Coronary artery (tissue), 2 donors: ENCODE measurements at regions not wholly inside any gene's neighbourhood (a gene's known extent, or its start where the extent isn't known, plus 50 kb on each side); places are given as distances from the start of the nearest gene placed in this dataset.
"Not testable (repeated sequence)": the region's sequence is repeated elsewhere in the genome, so short reads cannot be mapped to it uniquely, and the experiment has no call there.

Source experiments
- DNase-seq: peaks from one replicate; pipeline ENCODE4 v3.0.0-alpha.2; 2017; ENCODE audit warnings: low spot score
- H3K27ac ChIP-seq, 2 donors: fragments of 200-600 bp; sonication (generic); one replicate each; pipeline ENCODE4 v1.5.1; 2016 to 2019
- H3K4me3 ChIP-seq: fragments of 200-600 bp; sonication (generic); 2 replicates; pipeline ENCODE4 v1.5.1; 2016; ENCODE audit warnings: mild to moderate bottlenecking, moderate library complexity
- CTCF ChIP-seq: fragments of 200-600 bp; sonication (generic); IDR thresholded peaks from one replicate; pipeline ENCODE4 v1.5.1; 2019; ENCODE audit warnings: antibody characterized with exemption

- TF ChIP-seq CTCF = no peak
- H3K27ac ChIP-seq = no peak overlapping the region
- H3K4me3 ChIP-seq = no peak overlapping the region
- no peak for DNase-seq
Observed at GRCh38 chr6:40152196-40152595, 217.9 kb upstream of the MOCS1 start.

- no peak for DNase-seq
- no peak for TF ChIP-seq CTCF
- Histone ChIP-seq H3K27ac (no peak overlapping the region), H3K4me3 (no peak overlapping the region)
Observed at GRCh38 chr6:40148882-40149573, 214.8 kb upstream of the MOCS1 start.

- DNase-seq = no peak
- TF ChIP-seq CTCF = no peak
- Histone ChIP-seq H3K27ac (no peak overlapping the region), H3K4me3 (no peak overlapping the region)
Observed at GRCh38 chr6:40146902-40147301, 212.6 kb upstream of the MOCS1 start.

- no peak for TF ChIP-seq CTCF
- Histone ChIP-seq H3K27ac (no peak overlapping the region), H3K4me3 (no peak overlapping the region)
- no peak for DNase-seq
Observed at GRCh38 chr6:40139447-40139846, 205.2 kb upstream of the MOCS1 start.

- H3K4me3 ChIP-seq = no peak overlapping the region
- H3K27ac ChIP-seq = no peak overlapping the region
- no peak for DNase-seq
- TF ChIP-seq CTCF = no peak
Observed at GRCh38 chr6:40138273-40138720, 204.0 kb upstream of the MOCS1 start.

GRCh38 chr6:40135491-40136072 lies 201.3 kb upstream of the MOCS1 start:
- no peak for TF ChIP-seq CTCF
- DNase-seq = no peak
- Histone ChIP-seq H3K27ac (no peak overlapping the region), H3K4me3 (no peak overlapping the region)

GRCh38 chr6:40133981-40134380 lies 199.7 kb upstream of the MOCS1 start:
- H3K27ac ChIP-seq, H3K4me3 ChIP-seq: not testable (repeated sequence)

More at GRCh38 chr6:40133981-40134380, 199.7 kb upstream of the MOCS1 start:
- DNase-seq = not testable (repeated sequence)
